HepG2 (cell line): ENCODE measurements at regions not wholly inside any gene's neighbourhood (a gene's known extent, or its start where the extent isn't known, plus 50 kb on each side); places are given as distances from the start of the nearest gene placed in this dataset.

Source experiments
- BCL6 ChIP-seq: IDR thresholded peaks from 2 replicates; pipeline ENCODE4 v1.6.1; 2016; ENCODE audit warnings: missing genetic modification reagents, missing compliant biosample characterization
- GMEB2 ChIP-seq: IDR thresholded peaks from 2 replicates; pipeline ENCODE4 v1.6.1; 2016; ENCODE audit warnings: missing biosample characterization, missing genetic modification reagents, low read depth
- HES4 ChIP-seq: sonication (generic); formaldehyde crosslinking; IDR thresholded peaks from 2 replicates; pipeline ENCODE4 v1.9.0; 2021; ENCODE audit warnings: mild to moderate bottlenecking, missing genetic modification reagents, borderline replicate concordance
- RAD21 ChIP-seq: fragments of 450-650 bp; formaldehyde crosslinking; IDR thresholded peaks from 2 replicates; pipeline ENCODE4 v1.5.0; 2020; ENCODE audit warnings: mild to moderate bottlenecking
- RXRB ChIP-seq: IDR thresholded peaks from 2 replicates; pipeline ENCODE4 v1.6.1; 2016; ENCODE audit warnings: borderline replicate concordance, missing genetic modification reagents, missing compliant biosample characterization
- SMC3 ChIP-seq: IDR thresholded peaks from 2 replicates; pipeline ENCODE4 v1.6.1; 2011; ENCODE audit warnings: low read length, improper control_type of control experiment
- TOE1 ChIP-seq: sonication (generic); formaldehyde crosslinking; IDR thresholded peaks from 2 replicates; pipeline ENCODE4 v1.4.0; 2020; ENCODE audit warnings: mild to moderate bottlenecking, missing genetic modification reagents
- ZBTB3 ChIP-seq: sonication (generic); formaldehyde crosslinking; IDR thresholded peaks from 2 replicates; pipeline ENCODE4 v1.4.0; 2020; ENCODE audit warnings: low read depth, mild to moderate bottlenecking, moderate library complexity, missing genetic modification reagents, borderline replicate concordance
- ZNF101 ChIP-seq: sonication (generic); formaldehyde crosslinking; IDR thresholded peaks from 2 replicates; pipeline ENCODE4 v1.4.0; 2020; ENCODE audit warnings: mild to moderate bottlenecking, low read depth, missing genetic modification reagents, borderline replicate concordance
- ZNF609 ChIP-seq: sonication (generic); formaldehyde crosslinking; IDR thresholded peaks from 2 replicates; pipeline ENCODE4 v1.4.0; 2020; ENCODE audit warnings: mild to moderate bottlenecking, missing genetic modification reagents, borderline replicate concordance
- TF ChIP-seq, protein P1 (sequence below): sonication (generic); formaldehyde crosslinking; IDR thresholded peaks from 2 replicates; pipeline ENCODE4 v1.5.0; 2020; ENCODE audit warnings: mild to moderate bottlenecking, missing genetic modification reagents, moderate library complexity
- TF ChIP-seq, protein P2 (sequence below): sonication (generic); formaldehyde crosslinking; IDR thresholded peaks from 2 replicates; pipeline ENCODE4 v1.5.1; 2020; ENCODE audit warnings: mild to moderate bottlenecking, missing genetic modification reagents, moderate library complexity

- TF ChIP-seq GMEB2 (CRISPR knock-in tag), result no peak
- TF ChIP-seq, protein P1, sequence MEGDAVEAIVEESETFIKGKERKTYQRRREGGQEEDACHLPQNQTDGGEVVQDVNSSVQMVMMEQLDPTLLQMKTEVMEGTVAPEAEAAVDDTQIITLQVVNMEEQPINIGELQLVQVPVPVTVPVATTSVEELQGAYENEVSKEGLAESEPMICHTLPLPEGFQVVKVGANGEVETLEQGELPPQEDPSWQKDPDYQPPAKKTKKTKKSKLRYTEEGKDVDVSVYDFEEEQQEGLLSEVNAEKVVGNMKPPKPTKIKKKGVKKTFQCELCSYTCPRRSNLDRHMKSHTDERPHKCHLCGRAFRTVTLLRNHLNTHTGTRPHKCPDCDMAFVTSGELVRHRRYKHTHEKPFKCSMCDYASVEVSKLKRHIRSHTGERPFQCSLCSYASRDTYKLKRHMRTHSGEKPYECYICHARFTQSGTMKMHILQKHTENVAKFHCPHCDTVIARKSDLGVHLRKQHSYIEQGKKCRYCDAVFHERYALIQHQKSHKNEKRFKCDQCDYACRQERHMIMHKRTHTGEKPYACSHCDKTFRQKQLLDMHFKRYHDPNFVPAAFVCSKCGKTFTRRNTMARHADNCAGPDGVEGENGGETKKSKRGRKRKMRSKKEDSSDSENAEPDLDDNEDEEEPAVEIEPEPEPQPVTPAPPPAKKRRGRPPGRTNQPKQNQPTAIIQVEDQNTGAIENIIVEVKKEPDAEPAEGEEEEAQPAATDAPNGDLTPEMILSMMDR (CRISPR knock-in tag), result peak; percentile 59
- no peak for TF ChIP-seq ZBTB3 (CRISPR knock-in tag)
- TF ChIP-seq TOE1, result no peak
- no peak for TF ChIP-seq HES4 (CRISPR knock-in tag)
- no peak for TF ChIP-seq ZNF609 (CRISPR knock-in tag)
- 0 out of 2 replicates have a peak, but pooled peaks have one; percentile 30 for TF ChIP-seq RAD21 (CRISPR knock-in tag)
- no peak for TF ChIP-seq RXRB (CRISPR knock-in tag)
- TF ChIP-seq SMC3, result peak; percentile 31; the same call in 1 of the 2 replicates
- TF ChIP-seq, protein P2, sequence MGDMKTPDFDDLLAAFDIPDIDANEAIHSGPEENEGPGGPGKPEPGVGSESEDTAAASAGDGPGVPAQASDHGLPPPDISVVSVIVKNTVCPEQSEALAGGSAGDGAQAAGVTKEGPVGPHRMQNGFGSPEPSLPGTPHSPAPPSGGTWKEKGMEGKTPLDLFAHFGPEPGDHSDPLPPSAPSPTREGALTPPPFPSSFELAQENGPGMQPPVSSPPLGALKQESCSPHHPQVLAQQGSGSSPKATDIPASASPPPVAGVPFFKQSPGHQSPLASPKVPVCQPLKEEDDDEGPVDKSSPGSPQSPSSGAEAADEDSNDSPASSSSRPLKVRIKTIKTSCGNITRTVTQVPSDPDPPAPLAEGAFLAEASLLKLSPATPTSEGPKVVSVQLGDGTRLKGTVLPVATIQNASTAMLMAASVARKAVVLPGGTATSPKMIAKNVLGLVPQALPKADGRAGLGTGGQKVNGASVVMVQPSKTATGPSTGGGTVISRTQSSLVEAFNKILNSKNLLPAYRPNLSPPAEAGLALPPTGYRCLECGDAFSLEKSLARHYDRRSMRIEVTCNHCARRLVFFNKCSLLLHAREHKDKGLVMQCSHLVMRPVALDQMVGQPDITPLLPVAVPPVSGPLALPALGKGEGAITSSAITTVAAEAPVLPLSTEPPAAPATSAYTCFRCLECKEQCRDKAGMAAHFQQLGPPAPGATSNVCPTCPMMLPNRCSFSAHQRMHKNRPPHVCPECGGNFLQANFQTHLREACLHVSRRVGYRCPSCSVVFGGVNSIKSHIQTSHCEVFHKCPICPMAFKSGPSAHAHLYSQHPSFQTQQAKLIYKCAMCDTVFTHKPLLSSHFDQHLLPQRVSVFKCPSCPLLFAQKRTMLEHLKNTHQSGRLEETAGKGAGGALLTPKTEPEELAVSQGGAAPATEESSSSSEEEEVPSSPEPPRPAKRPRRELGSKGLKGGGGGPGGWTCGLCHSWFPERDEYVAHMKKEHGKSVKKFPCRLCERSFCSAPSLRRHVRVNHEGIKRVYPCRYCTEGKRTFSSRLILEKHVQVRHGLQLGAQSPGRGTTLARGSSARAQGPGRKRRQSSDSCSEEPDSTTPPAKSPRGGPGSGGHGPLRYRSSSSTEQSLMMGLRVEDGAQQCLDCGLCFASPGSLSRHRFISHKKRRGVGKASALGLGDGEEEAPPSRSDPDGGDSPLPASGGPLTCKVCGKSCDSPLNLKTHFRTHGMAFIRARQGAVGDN (CRISPR knock-in tag), result no peak
- no peak for TF ChIP-seq BCL6 (CRISPR knock-in tag)
- no peak for TF ChIP-seq ZNF101 (CRISPR knock-in tag)
These were observed 110.0 kb upstream of the C7orf33 start (continued) for GRCh38 chr7:148480479-148481146.
